MM.1S (cell line): ENCODE measurements at regions not wholly inside any gene's neighbourhood (a gene's known extent, or its start where the extent isn't known, plus 50 kb on each side); places are given as distances from the start of the nearest gene placed in this dataset.

Experiments used
- CTCF ChIP-seq: fragments of 300-600 bp; sonication (generic); IDR thresholded peaks from 2 replicates; pipeline ENCODE4 v1.5.1; 2016; ENCODE audit warnings: antibody characterized with exemption, low read length, mixed read lengths
- EZH2 ChIP-seq: fragments of 300-600 bp; sonication (generic); optimal IDR thresholded peaks from 2 replicates; pipeline ENCODE3; 2017; ENCODE audit warnings: low read depth, mild to moderate bottlenecking, antibody characterized with exemption, low read length, mixed read lengths
- EZH2phosphoT487 ChIP-seq: fragments of 300-600 bp; sonication (generic); IDR thresholded peaks from 2 replicates; pipeline ENCODE4 v1.6.1; 2018; ENCODE audit warnings: antibody characterized with exemption, low read length

- no peak for TF ChIP-seq CTCF
- peak; percentile 97 for TF ChIP-seq EZH2
- TF ChIP-seq EZH2phosphoT487 = no peak
Measured at GRCh38 chr2:94273242-94273641, 598.0 kb upstream of the TEKT4 start.
